NCI-H446 treated with DMSO at 0.1 percent for 48 hours (cell line): ENCODE measurements at regions not wholly inside any gene's neighbourhood (a gene's known extent, or its start where the extent isn't known, plus 50 kb on each side); places are given as distances from the start of the nearest gene placed in this dataset.

Source experiments
- DNase-seq: peaks from one replicate; lab custom pipeline; 2025; lab: John Stamatoyannopoulos, UW

DNA sequence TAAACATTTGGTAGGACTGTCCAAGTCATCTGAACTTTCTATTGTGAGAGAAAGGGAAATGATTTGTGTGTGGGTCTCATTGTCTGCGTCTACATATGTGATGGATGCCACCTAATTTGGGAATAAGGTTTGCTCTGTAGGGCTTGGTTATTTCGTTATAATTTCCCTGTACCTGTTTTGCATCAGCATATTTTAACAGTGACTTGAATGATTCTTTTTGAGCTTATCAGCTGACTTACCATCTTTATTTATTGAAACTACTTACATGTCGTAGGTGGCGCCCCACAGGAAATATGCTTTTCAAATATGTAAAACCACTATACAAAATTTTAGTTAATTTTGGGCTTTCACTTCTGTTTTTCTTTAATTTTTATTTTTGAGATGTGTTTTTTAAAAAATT, 56.5 kb upstream of the BCAT1 start:
- DNase-seq, result no peak

DNA sequence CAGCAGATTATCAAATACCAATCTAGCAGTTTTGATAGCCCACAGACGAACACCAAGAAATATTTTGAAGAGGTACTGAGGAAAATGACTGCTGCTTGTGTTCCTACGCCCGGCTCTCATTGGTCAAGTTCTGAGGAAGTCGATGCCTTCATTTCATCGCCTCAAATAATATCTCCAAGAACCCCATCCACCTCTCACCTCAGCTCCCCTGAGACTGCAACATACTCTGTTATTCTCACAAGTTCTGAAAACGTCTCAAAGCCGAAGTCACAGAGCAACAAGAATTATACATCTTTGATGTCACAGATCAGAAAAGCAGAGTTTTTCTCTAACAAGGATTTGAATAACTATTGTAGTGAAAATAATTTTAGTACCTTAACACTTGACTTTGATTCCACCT, 55.5 kb upstream of the BCAT1 start:
- DNase-seq, result no peak

DNA sequence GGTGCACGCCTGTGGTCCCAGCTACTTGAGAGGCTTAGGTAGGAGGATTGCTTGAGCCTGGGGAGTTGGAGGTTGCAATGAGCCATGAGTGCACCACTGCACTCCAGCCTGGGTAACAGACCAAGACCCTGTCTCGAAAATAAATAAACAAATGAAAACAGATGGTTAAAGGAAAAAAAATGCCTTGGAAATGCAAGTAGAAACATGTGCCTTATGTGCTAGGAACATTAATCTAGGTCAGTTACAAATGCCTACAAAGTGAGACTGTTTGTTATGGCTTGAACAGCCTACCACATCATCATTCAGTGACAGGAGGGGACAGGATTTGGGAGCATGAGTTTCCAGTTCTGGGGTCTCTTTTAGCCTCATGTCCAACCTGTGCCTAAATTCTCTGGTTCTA, 52.4 kb upstream of the BCAT1 start:
- DNase-seq, result no peak
